H1 (cell line): ENCODE measurements at regions not wholly inside any gene's neighbourhood (a gene's known extent, or its start where the extent isn't known, plus 50 kb on each side); places are given as distances from the start of the nearest gene placed in this dataset.

Source experiments
- CBX5 ChIP-seq: fragments of 300-800, 300-1000 bp; sonication (generic); IDR thresholded peaks from 2 replicates; pipeline ENCODE4 v1.7.1; 2016; ENCODE audit warnings: antibody characterized with exemption, low read length, low read depth
- CHD1 ChIP-seq: IDR thresholded peaks from 2 replicates; pipeline ENCODE4 v1.6.1; 2012; ENCODE audit warnings: low read depth, low read length, improper control_type of control experiment
- CHD7 ChIP-seq: fragments of 300-600 bp; sonication (generic); IDR thresholded peaks from 2 replicates; pipeline ENCODE4 v1.7.1; 2012; ENCODE audit warnings: low read length, moderate library complexity, mild to moderate bottlenecking, inconsistent platforms; ENCODE audit not compliant: insufficient replicate concordance
- CTBP2 ChIP-seq: IDR thresholded peaks from 2 replicates; pipeline ENCODE4 v1.7.0; 2011; ENCODE audit warnings: borderline replicate concordance, mild to moderate bottlenecking, moderate library complexity, mixed read lengths, low read length; ENCODE audit not compliant: insufficient read depth, insufficient read length
- EP300 ChIP-seq, 2 experiments: IDR thresholded peaks; 1 replicate in 1 of 2; 2 replicates in 1 of 2; pipeline ENCODE4 v1.6.1; 2011 to 2012; ENCODE audit warnings: low read depth in 2 of 2, low read length in 2 of 2, mild to moderate bottlenecking in 2 of 2, borderline replicate concordance in 1 of 2, inconsistent platforms in 1 of 2, moderate library complexity in 1 of 2
- MAFK ChIP-seq: IDR thresholded peaks from 2 replicates; pipeline ENCODE4 v1.6.1; 2012; ENCODE audit warnings: low read depth, mild to moderate bottlenecking, improper control_type of control experiment, low read length
- MAX ChIP-seq: IDR thresholded peaks from 2 replicates; pipeline ENCODE4 v1.6.1; 2012; ENCODE audit warnings: inconsistent platforms
- NRF1 ChIP-seq: IDR thresholded peaks from 2 replicates; pipeline ENCODE4 v1.6.1; 2011; ENCODE audit warnings: mild to moderate bottlenecking, low read depth, low read length, improper control_type of control experiment
- RAD21 ChIP-seq, 2 experiments: IDR thresholded peaks in 1 of 2; conservative IDR thresholded peaks in 1 of 2; 2 replicates each; pipeline ENCODE4 v1.6.1; 2011; ENCODE audit warnings: low read depth in 2 of 2, low read length in 2 of 2, improper control_type of control experiment in 1 of 2, inconsistent platforms in 1 of 2, mild to moderate bottlenecking in 1 of 2, moderate library complexity in 1 of 2
- RNF2 ChIP-seq: fragments of 200-900, 300-1000 bp; sonication (generic); IDR thresholded peaks from 2 replicates; pipeline ENCODE4 v1.7.1; 2016; ENCODE audit warnings: borderline replicate concordance, low read depth, mild to moderate bottlenecking, antibody characterized with exemption, low read length; ENCODE audit not compliant: poor library complexity, severe bottlenecking; ENCODE audit errors: missing control alignments
- SP1 ChIP-seq: IDR thresholded peaks from 2 replicates; pipeline ENCODE4 v1.6.1; 2011; ENCODE audit warnings: low read depth, low read length

- no peak for TF ChIP-seq CHD7
- TF ChIP-seq RNF2 = no peak
- no peak for TF ChIP-seq EP300 (IDR thresholded peaks at IDR 0.05; ENCODE audit: borderline replicate concordance in 1 of 2, low read depth in 2 of 2, low read length in 2 of 2)
- no peak for TF ChIP-seq MAX
- no peak for TF ChIP-seq SP1
- no peak for TF ChIP-seq NRF1
- TF ChIP-seq CHD1 = no peak
- TF ChIP-seq RAD21 (IDR thresholded peaks at IDR 0.05 in 1 of 2, conservative IDR thresholded peaks at IDR 0.05 in 1 of 2; ENCODE audit: low read depth in 2 of 2, low read length in 2 of 2) = no peak
- no peak for TF ChIP-seq CTBP2
- no peak for TF ChIP-seq CBX5
- no peak for TF ChIP-seq MAFK
Measured at GRCh38 chr14:71579331-71579730, 352.9 kb upstream of the RGS6 start (continued).
